BJ (cell line): ENCODE measurements at regions not wholly inside any gene's neighbourhood (a gene's known extent, or its start where the extent isn't known, plus 50 kb on each side); places are given as distances from the start of the nearest gene placed in this dataset.

Experiments used
- CTCF ChIA-PET: fragments of 350-600 bp; formaldehyde crosslinking; extraction: SDS; loops from one replicate; lab custom pipeline; 2021; ENCODE audit warnings: antibody characterized with exemption, inconsistent platforms; lab: Yijun Ruan, JAX
- POLR2A ChIA-PET: fragments of 300-600 bp; sonication (Branson Sonifier 250); formaldehyde crosslinking; extraction: SDS; loops from one replicate; lab custom pipeline; 2021; ENCODE audit warnings: antibody characterized with exemption; lab: Charles Lee
- DNase-seq: peaks from one replicate; pipeline ENCODE4 v3.0.0-alpha.2; 2011; ENCODE audit warnings: low read depth
- H3K27me3 ChIP-seq: 2 replicates; pipeline ENCODE4 v1.6.0; 2011; ENCODE audit warnings: low read length; ENCODE audit not compliant: control insufficient read depth, insufficient read depth
- H3K36me3 ChIP-seq: 2 replicates; pipeline ENCODE4 v1.5.1; 2011; ENCODE audit warnings: low read length; ENCODE audit not compliant: control insufficient read depth, insufficient read depth
- H3K4me3 ChIP-seq: 2 replicates; pipeline ENCODE4 v1.5.1; 2011; ENCODE audit warnings: low read depth, mild to moderate bottlenecking, control low read depth, low read length
- TF ChIP-seq, protein P1 (sequence below): IDR thresholded peaks from 2 replicates; pipeline ENCODE4 v1.5.1; 2011; ENCODE audit warnings: low read depth, mild to moderate bottlenecking, control low read depth, inconsistent platforms, low read length, moderate library complexity; ENCODE audit not compliant: insufficient read depth

DNA sequence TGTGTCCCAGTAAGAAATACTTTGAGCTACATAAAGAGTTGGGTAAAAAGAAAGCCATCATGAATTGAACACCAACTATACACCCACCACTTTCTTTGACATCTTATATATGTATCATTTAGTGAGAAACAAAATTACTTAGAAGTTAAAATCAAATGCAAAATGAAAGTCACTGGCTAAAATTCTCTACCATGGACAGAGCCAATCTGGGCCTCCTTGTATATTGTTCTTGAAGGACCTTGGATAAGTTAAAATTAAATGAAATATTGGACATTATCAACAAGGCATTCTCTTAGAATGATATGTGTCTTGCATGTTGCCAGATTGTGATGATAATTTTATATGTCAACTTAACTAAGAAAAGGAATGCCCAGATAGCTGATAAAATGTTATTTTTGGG lies 64.2 kb upstream of the CHL1 start:
- DNase-seq: no peak
- POLR2A ChIA-PET: no interaction called here
- no peaks in the 10 kb centered on the region for H3K36me3 ChIP-seq
- TF ChIP-seq, protein P1, sequence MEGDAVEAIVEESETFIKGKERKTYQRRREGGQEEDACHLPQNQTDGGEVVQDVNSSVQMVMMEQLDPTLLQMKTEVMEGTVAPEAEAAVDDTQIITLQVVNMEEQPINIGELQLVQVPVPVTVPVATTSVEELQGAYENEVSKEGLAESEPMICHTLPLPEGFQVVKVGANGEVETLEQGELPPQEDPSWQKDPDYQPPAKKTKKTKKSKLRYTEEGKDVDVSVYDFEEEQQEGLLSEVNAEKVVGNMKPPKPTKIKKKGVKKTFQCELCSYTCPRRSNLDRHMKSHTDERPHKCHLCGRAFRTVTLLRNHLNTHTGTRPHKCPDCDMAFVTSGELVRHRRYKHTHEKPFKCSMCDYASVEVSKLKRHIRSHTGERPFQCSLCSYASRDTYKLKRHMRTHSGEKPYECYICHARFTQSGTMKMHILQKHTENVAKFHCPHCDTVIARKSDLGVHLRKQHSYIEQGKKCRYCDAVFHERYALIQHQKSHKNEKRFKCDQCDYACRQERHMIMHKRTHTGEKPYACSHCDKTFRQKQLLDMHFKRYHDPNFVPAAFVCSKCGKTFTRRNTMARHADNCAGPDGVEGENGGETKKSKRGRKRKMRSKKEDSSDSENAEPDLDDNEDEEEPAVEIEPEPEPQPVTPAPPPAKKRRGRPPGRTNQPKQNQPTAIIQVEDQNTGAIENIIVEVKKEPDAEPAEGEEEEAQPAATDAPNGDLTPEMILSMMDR: no peak
- CTCF ChIA-PET: no interaction called here
- no peak overlapping the region for H3K4me3 ChIP-seq
- no peaks in the 10 kb centered on the region for H3K27me3 ChIP-seq

- no peak overlapping the region for H3K4me3 ChIP-seq
- H3K27me3 ChIP-seq: no peaks in the 10 kb centered on the region
- no peaks in the 10 kb centered on the region for H3K36me3 ChIP-seq
- TF ChIP-seq, protein P1: no peak
- no peak for DNase-seq
- CTCF ChIA-PET: no interaction called here
- POLR2A ChIA-PET: no interaction called here
Measured at GRCh38 chr3:132904-133303, 63.7 kb upstream of the CHL1 start.

- TF ChIP-seq, protein P1: no peak
- no peak for DNase-seq
- Histone ChIP-seq H3K27me3 (no peaks in the 10 kb centered on the region), H3K36me3 (no peaks in the 10 kb centered on the region), H3K4me3 (no peak overlapping the region)
- POLR2A ChIA-PET: no interaction called here
- CTCF ChIA-PET: no interaction called here
Measured at GRCh38 chr3:140748-141330, 55.7 kb upstream of the CHL1 start.
